HG03060 (cell line): ENCODE measurements at regions not wholly inside any gene's neighbourhood (a gene's known extent, or its start where the extent isn't known, plus 50 kb on each side); places are given as distances from the start of the nearest gene placed in this dataset.

Experiments
- ATAC-seq: cut with Tn5 transposase; IDR thresholded peaks from one replicate; pipeline ENCODE4 v1.9.1; 2021; ENCODE audit warnings: low read depth, moderate number of reproducible peaks; ENCODE audit not compliant: unreplicated experiment

DNA sequence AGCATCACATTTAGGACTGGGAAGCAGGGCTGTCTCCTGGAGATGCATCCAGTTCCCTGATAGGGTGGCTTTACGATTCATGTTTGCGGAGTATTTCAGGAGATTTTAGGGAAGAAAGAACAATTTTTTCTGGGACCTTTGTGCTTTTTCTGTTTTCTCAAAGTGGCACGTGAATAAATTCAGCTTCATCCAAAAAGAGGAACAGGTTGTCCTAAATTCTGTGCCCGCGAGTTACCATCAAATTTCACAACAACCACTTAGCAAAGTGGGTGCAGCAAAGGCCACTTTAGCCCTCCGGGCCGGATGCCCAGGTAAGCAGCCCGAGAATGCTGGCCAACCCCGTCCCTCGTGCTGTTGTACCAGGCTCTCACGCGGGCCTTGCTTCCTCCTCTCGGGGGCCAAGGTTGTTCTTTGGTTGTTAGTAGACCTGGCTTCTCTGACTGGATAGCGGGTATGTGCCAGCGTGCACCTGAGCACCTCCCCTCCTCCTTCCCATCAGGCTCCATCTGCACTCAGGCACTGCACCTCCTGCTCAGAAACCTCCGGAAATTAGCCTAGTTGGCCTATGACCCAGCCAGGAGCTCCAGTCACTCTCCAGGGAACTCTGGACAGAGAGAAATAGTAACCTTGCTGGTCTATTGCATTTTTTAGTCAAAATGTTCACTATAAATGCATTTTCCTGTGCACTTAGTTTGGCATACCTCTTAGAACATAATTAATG lies 83.0 kb downstream of the CMPK2 start:
- no peak for ATAC-seq

DNA sequence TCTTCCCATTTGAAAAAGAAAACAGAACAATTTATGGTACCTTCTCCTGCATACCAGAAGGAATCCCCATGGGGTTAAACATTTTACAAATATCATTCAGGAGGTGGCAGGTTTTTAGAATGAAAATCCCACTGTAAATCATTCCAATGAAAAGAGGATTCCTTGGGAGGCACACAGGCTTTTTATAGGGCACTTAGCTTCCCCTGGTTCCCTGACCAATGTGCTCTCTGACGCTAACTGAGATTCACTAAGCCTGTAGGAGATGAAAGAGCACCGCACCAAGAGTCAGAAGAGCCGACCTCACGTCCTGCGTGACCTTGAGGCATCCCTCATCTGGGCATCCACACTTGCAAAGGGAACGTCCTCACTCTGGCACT lies 82.5 kb downstream of the CMPK2 start:
- ATAC-seq: no peak

DNA sequence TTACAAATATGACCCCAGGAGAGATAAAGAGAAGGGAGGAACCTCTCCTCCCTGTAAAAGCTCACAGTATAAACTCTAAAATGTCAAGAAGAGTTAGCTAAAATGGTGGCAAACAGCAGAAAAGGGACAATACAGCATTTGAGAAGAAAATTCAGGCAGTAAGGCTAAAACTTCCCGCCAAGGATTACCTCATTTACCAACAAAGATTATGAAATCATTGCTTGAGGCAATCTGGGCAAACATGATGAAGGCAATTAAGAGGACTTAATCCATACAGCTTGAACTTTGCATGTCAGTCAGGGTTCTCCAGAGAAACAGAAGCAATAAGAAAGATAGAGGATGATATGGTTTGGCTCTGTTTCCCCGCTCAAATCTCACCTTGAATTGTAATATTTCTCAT lies 81.4 kb downstream of the CMPK2 start:
- no peak for ATAC-seq

DNA sequence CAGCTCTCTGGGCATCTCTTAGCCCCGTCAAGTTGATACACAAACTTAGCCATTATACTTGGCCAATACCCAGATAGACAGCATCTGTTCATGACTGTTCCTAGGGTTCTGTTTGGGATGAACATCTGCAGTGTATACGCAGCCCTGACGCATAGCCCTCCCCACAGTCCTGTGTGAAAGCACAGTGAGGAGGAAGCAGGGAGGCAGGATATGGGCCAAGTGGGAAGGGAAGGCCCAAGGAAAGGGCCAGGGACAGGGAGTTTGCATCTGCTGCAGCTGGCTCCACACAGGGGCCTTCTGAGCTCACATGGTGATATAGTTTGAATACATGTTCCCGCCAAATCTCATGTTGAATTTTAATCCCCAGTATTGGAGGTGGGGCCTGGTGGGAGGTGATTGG lies 80.2 kb downstream of the CMPK2 start:
- ATAC-seq: no peak

DNA sequence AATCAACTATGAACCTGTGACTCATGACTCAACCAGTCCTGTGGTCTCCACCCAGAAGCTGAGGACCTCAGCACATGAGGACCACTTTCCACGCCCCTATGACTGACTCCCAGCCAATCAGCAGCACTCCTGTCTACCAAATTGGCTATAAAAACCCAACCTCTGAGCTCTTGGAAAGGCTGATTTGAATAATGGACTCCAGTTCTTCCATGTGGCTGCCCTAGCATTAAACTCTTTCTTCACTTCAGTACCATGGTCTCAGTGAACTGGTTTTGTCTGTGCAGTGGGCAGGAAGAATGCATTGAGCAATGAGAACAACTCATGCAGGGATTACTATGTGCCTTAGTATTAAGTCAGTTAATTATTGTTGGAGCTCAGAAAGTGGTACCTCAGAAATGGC lies 78.3 kb downstream of the CMPK2 start:
- ATAC-seq: no peak

DNA sequence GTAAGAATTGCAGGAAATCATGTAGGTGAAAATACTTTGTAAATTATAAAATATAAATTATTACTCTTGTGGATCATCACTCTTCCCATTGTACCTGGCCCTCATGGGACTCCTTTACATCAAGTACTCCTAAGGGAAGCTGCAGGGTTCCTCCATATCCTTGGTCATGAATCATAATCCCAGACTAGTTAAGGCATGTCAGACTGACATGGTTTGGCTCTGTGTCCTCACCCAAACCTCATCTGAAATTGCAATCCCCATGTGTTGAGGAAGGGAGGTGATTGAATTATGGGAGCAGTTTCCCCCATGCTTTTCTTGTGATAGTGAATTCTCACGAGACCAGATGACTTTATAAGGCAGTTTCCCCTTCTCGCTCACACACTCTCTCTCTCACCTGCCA lies 77.1 kb downstream of the CMPK2 start:
- no peak for ATAC-seq

DNA sequence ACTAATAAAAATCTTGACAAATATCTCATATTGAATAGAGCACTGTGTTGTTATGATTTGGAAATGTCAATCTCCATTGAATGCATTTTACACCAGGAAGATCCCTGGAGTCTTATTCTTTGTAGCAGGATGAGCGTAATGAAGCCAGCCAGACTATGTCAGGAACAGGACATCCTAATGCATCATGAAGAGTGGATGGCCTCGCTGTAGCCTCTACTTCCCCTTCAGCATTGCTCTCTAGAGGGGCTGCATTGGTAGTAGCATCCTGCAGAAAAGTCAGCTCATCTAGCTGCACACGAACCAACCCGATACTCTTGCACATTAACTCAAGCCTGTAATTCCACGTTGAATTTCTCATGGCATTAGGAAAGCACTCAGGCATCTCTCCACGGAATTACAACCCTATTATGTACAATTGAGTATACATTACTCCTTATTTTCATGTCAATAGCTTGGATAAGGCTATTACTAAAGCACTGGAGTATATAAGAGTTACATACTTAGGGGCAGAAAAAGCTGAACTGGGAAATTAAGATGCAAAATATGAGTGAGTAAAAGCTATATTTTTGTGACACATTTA lies 76.1 kb downstream of the CMPK2 start:
- no peak for ATAC-seq

DNA sequence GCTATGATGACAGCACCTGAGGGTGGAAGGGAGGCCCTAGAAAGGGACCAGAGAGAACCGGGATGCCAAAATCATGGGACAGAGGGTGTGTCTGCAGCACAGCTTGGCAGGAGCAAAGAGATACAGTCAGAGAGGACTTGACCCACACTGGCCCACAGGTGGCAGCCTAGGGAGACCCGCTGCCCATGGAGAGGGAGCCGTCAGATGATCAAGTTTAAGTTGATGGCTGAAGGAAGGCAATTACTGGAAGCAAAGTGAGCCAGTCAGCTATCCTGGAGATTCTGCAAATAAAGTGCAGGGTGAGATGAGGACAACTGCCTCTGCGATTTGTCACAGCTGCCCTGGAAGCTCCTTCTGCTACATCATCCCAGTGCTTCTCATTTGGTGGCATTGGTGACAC lies 74.0 kb downstream of the CMPK2 start:
- ATAC-seq: no peak

DNA sequence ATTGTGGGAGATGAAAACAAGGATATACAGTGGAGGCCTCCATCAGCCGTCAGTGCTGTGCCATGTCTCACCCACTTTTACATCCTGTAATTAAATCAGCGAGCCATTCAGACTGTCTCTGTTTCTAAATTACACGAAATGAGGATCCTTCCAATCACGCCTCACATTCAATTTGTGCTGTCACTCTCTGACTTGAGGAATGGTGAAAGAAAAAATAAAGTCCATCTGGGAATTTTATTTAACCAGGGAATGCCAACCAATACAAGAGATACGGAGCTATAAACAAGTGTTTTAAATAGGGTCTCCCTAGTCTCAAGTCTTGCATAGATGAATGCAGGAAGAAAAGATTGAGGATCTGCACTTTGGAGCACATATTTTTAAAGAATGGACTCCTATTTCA lies 72.8 kb downstream of the CMPK2 start:
- no peak for ATAC-seq

DNA sequence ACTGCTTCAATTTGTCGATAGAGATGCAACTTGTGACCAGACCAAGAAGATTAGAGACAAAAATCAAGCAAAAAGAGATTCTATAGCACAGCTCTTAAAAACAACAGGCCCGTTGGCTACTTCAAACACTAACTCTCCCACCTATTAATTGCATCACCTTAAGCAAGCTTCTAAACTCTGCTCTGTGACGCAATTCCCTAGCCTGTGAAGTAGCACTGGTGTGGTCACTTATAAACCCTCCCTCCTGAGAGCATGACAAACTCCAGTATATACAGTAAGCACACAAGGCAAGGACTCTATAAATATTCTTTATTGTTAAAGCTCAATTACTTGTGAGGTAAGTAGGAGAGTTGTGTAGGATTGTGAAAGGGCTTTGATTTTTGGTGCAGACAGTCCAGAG lies 72.3 kb downstream of the CMPK2 start:
- no peak for ATAC-seq

DNA sequence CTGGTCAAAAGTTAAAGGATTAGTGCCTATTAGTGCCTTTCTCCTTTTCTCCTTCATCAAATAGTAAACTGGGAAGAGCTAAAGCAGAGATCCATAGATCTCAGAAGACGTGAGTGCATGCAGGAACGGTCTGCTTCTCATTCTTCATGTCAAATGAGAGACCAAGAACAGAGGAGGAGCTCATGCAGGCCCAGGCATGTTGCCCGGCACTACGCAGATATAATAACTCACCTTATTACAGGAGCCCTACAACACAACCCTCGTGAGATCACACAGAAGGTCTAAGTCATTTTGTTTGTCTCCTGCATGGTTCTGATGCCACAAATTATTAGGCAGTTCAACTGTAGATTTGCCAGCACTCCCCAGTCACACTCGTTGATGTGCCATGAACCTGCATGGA lies 71.8 kb downstream of the CMPK2 start:
- no peak for ATAC-seq

DNA sequence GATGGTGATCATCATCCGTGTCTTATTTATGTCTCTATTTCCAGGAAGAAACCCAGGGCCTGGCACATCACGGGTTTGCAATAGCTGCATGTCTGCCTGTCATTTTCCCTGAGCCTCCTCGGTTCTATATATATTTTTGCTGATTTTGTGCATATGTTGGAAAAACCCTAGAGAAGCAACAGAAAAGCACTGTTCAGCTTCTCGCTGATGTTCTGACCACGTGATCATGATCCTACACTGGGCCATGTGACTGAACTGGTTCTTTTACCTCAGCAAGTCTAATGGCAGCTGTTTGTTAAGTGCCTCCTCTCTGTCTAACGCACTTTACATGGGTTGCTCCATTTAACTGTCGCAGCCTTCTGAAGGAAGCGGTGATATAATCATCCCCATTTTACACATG lies 71.3 kb downstream of the CMPK2 start:
- no peak for ATAC-seq
